MCF 10A (cell line): ENCODE measurements at regions not wholly inside any gene's neighbourhood (a gene's known extent, or its start where the extent isn't known, plus 50 kb on each side); places are given as distances from the start of the nearest gene placed in this dataset.

Experiments
- BruUV-seq: library from RNA; stranded (reverse); fragments of 400-500 nt; replicated peaks from 2 replicates; lab custom pipeline; 2021; lab: Mats Ljungman, UMichigan
- CTCF ChIA-PET: fragments of 300-600 bp; sonication (Branson Sonifier 250); formaldehyde crosslinking; extraction: SDS; loops from one replicate; lab custom pipeline; 2021; ENCODE audit warnings: antibody characterized with exemption, inconsistent platforms; lab: Yijun Ruan, JAX
- POLR2A ChIA-PET: fragments of 300-600, 350-650 bp; sonication (Branson Sonifier 250); formaldehyde crosslinking; extraction: SDS; loops from one replicate; lab custom pipeline; 2020; ENCODE audit warnings: antibody characterized with exemption, inconsistent platforms; lab: Yijun Ruan, JAX
- DNase-seq: peaks from one replicate; pipeline ENCODE4 v3.0.0-alpha.2; 2018; ENCODE audit not compliant: unreplicated experiment
- H3K27ac Mint-ChIP-seq: one replicate; pipeline ENCODE4 v1.8.0; 2022; ENCODE audit warnings: mild to moderate bottlenecking, low read depth, mixed read lengths; ENCODE audit not compliant: unreplicated experiment
- H3K27me3 Mint-ChIP-seq: one replicate; pipeline ENCODE4 v1.8.0; 2022; ENCODE audit warnings: mixed read lengths; ENCODE audit not compliant: insufficient read depth, unreplicated experiment
- H3K36me3 Mint-ChIP-seq: one replicate; pipeline ENCODE4 v1.8.0; 2022; ENCODE audit warnings: mild to moderate bottlenecking, moderate library complexity, mixed read lengths; ENCODE audit not compliant: insufficient read depth, unreplicated experiment
- H3K4me1 Mint-ChIP-seq: one replicate; pipeline ENCODE4 v1.8.0; 2022; ENCODE audit warnings: mixed read lengths; ENCODE audit not compliant: insufficient read depth, unreplicated experiment
- H3K4me3 Mint-ChIP-seq: one replicate; pipeline ENCODE4 v1.8.0; 2022; ENCODE audit warnings: mild to moderate bottlenecking, moderate library complexity, mixed read lengths; ENCODE audit not compliant: unreplicated experiment
- H3K9me3 Mint-ChIP-seq: one replicate; pipeline ENCODE4 v1.8.0; 2022; ENCODE audit warnings: mixed read lengths; ENCODE audit not compliant: unreplicated experiment
- intact Hi-C: fragments of 100-400 bp; cut with micrococcal nuclease; formaldehyde crosslinking; loops from 2 replicates; pipeline ENCODE4 v1.14.1; 2022
- TF ChIP-seq, protein P1 (sequence below): fragments of 200-600 bp; IDR thresholded peaks from one replicate; pipeline ENCODE4 v1.8.0; 2022; ENCODE audit warnings: antibody characterized with exemption, mild to moderate bottlenecking; ENCODE audit not compliant: unreplicated experiment

DNA sequence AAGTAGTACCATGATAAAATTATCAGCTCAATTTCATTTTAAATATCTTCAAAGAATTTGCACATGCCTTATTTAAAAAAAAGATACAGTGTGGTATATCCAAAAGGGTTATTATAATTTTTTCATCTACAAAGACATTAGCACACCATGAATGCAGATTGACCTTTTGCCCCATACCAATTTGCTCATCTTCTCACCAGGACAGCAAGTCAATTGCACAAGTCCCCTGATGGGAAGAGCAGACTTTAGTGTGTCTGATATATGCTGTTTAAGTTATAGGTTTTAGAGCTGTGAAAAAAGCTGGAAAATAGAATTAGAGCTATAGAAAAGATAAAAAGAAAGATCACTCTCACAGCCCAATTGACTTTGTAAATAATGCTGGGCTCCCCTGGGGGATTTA, 325.8 kb upstream of the CDH6 start:
- Mint-ChIP-seq H3K9me3 (peaks cover 14% of the 10 kb centered on the region), H3K27me3 (no peaks in the 10 kb centered on the region), H3K4me1 (peaks cover 6% of the 10 kb centered on the region), H3K36me3 (no peaks in the 10 kb centered on the region), H3K27ac (no peak overlapping the region), H3K4me3 (no peak overlapping the region)
- intact Hi-C loops: no loop called here
- ChIA-PET POLR2A (interaction anchor here (0.7 kb wide), 1 partner anchor 24 kb away, joined by 3 read pairs; no protein-coding TSS in a partner anchor), CTCF (interaction anchor here (2.0 kb wide), 1 partner anchor 12 kb away, joined by 9 read pairs; no protein-coding TSS in a partner anchor)
- no peak for DNase-seq
- TF ChIP-seq, protein P1, sequence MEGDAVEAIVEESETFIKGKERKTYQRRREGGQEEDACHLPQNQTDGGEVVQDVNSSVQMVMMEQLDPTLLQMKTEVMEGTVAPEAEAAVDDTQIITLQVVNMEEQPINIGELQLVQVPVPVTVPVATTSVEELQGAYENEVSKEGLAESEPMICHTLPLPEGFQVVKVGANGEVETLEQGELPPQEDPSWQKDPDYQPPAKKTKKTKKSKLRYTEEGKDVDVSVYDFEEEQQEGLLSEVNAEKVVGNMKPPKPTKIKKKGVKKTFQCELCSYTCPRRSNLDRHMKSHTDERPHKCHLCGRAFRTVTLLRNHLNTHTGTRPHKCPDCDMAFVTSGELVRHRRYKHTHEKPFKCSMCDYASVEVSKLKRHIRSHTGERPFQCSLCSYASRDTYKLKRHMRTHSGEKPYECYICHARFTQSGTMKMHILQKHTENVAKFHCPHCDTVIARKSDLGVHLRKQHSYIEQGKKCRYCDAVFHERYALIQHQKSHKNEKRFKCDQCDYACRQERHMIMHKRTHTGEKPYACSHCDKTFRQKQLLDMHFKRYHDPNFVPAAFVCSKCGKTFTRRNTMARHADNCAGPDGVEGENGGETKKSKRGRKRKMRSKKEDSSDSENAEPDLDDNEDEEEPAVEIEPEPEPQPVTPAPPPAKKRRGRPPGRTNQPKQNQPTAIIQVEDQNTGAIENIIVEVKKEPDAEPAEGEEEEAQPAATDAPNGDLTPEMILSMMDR: no peak
- no TSS peak for BruUV-seq

DNA sequence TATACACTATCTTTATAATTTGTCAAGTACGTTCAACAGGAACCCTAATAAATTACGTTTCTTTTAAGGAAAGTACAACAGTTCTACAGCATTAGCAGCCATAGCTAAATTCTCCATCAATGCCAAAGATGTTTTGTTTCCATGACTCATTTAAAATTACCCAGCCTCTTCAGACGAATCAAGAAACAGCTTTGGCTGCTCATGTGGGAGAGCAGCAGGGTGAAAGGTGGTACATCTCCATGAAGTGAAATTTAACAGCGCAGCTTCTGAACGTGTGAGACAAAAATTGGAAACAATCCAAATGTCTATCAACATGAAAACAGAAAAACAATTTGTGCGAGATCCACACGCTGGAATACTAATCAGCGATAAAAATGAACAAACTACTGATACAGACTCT, 327.3 kb upstream of the CDH6 start:
- no peak for DNase-seq
- Mint-ChIP-seq H3K27ac (no peak overlapping the region), H3K36me3 (no peaks in the 10 kb centered on the region), H3K4me3 (no peak overlapping the region), H3K9me3 (peaks cover 14% of the 10 kb centered on the region), H3K27me3 (no peaks in the 10 kb centered on the region), H3K4me1 (peaks cover 6% of the 10 kb centered on the region)
- intact Hi-C loops: no loop called here
- TF ChIP-seq, protein P1: no peak
- BruUV-seq: no TSS peak
- ChIA-PET CTCF (no interaction called here), POLR2A (interaction anchor here (0.6 kb wide), 1 partner anchor 492 kb away, joined by 3 read pairs; no protein-coding TSS in a partner anchor)

- no peak for DNase-seq
- Mint-ChIP-seq H3K27ac (no peak overlapping the region), H3K9me3 (no peaks in the 10 kb centered on the region), H3K4me1 (no peaks in the 10 kb centered on the region), H3K36me3 (no peaks in the 10 kb centered on the region), H3K27me3 (no peaks in the 10 kb centered on the region), H3K4me3 (no peak overlapping the region)
- intact Hi-C loops: no loop called here
- no TSS peak for BruUV-seq
- TF ChIP-seq, protein P1: no peak
- POLR2A ChIA-PET: no interaction called here
- CTCF ChIA-PET: interaction anchor here (0.5 to 1.4 kb wide), 2 partner anchors 12 to 646 kb away, joined by 3 to 9 read pairs; no protein-coding TSS in a partner anchor
Measured at GRCh38 chr5:30856242-30856641, 337.2 kb upstream of the CDH6 start.

DNA sequence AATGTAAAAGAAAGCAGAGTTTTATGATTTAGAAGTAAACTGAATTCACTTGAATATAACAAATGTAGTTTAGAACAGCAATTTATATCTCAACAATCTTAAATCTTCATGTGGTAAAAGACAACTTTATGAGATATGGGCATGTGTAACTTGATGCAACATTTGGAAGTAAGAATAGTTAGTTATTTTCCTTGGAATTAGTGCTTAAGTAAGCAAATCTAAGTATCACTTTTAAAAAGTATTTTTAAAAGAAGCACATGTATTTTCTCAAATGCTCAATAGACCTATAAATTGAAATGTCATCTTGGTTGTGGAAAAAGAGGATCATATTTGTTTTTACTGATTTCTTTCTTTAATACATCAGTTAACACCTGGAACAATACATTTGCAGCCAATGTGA, 340.3 kb upstream of the CDH6 start:
- no peaks in the 10 kb centered on the region for H3K27me3 Mint-ChIP-seq
- no peaks in the 10 kb centered on the region for H3K36me3 Mint-ChIP-seq
- no peak for DNase-seq
- CTCF ChIA-PET: no interaction called here
- H3K4me1 Mint-ChIP-seq: peaks cover 6% of the 10 kb centered on the region
- POLR2A ChIA-PET: no interaction called here
- H3K27ac Mint-ChIP-seq: no peak overlapping the region
- TF ChIP-seq, protein P1: no peak
- intact Hi-C loops: no loop called here
- H3K4me3 Mint-ChIP-seq: no peak overlapping the region
- BruUV-seq: no TSS peak
- no peaks in the 10 kb centered on the region for H3K9me3 Mint-ChIP-seq
